ENCODE measurements at regions not wholly inside any gene's neighbourhood (a gene's known extent, or its start where the extent isn't known, plus 50 kb on each side); places are given as distances from the start of the nearest gene placed in this dataset.

GRCh38 chr10:113423981-113424721, 128.7 kb upstream of the HABP2 start:
- DNase-seq: no peak

GRCh38 chr10:113425008-113425407, 127.8 kb upstream of the HABP2 start:
- DNase-seq: no peak

- no peak for DNase-seq
Measured at GRCh38 chr10:113425541-113425951, 127.3 kb upstream of the HABP2 start.

GRCh38 chr10:113426181-113426877, 126.5 kb upstream of the HABP2 start:
- DNase-seq: no peak

- DNase-seq: no peak
Measured at GRCh38 chr10:113427236-113427735, 125.6 kb upstream of the HABP2 start.

- DNase-seq: no peak
Measured at GRCh38 chr10:113427811-113428558, 124.9 kb upstream of the HABP2 start.

- no peak for DNase-seq
Measured at GRCh38 chr10:113430634-113431397, 122.0 kb upstream of the HABP2 start.

- no peak for DNase-seq
Measured at GRCh38 chr10:113431398-113432160, 121.3 kb upstream of the HABP2 start.

- DNase-seq: no peak
Measured at GRCh38 chr10:113433711-113434110, 119.1 kb upstream of the HABP2 start.

- DNase-seq: no peak
Measured at GRCh38 chr10:113434315-113434714, 118.5 kb upstream of the HABP2 start.

GRCh38 chr10:113434950-113435349, 117.9 kb upstream of the HABP2 start:
- no peak for DNase-seq

GRCh38 chr10:113435881-113436280, 117.0 kb upstream of the HABP2 start:
- DNase-seq: no peak

GRCh38 chr10:113436851-113437250, 116.0 kb upstream of the HABP2 start:
- DNase-seq: no peak

- no peak for DNase-seq
Measured at GRCh38 chr10:113438652-113439051, 114.2 kb upstream of the HABP2 start.

GRCh38 chr10:113441220-113441619, 111.6 kb upstream of the HABP2 start:
- DNase-seq: no peak

GRCh38 chr10:113441686-113442270, 111.1 kb upstream of the HABP2 start:
- no peak for DNase-seq

- no peak for DNase-seq
Measured at GRCh38 chr10:113442336-113442735, 110.5 kb upstream of the HABP2 start.

- no peak for DNase-seq
Measured at GRCh38 chr10:113443141-113443925, 109.5 kb upstream of the HABP2 start.

- no peak for DNase-seq
Measured at GRCh38 chr10:113444766-113445365, 108.0 kb upstream of the HABP2 start.

GRCh38 chr10:113445736-113446135, 107.1 kb upstream of the HABP2 start:
- no peak for DNase-seq

Data from CD4-positive, alpha-beta T cell treated with Interleukin-1 beta for 1 hour (primary cell).